Mucosa of gallbladder (tissue), 1 donor: ENCODE measurements at regions not wholly inside any gene's neighbourhood (a gene's known extent, or its start where the extent isn't known, plus 50 kb on each side); places are given as distances from the start of the nearest gene placed in this dataset.

Experiments
- DNase-seq: peaks from one replicate; pipeline ENCODE4 v3.0.0-alpha.2; 2020; ENCODE audit warnings: low spot score
- donor health status: DM: no; HTN: no; CAD: no.

- DNase-seq = no peak
Observed at GRCh38 chr4:45985038-45985437, 138.8 kb downstream of the GABRG1 start.

GRCh38 chr4:45971108-45971507, 152.7 kb downstream of the GABRG1 start:
- no peak for DNase-seq

- no peak for DNase-seq
Observed at GRCh38 chr4:45957353-45957752, 166.5 kb downstream of the GABRG1 start.

DNA sequence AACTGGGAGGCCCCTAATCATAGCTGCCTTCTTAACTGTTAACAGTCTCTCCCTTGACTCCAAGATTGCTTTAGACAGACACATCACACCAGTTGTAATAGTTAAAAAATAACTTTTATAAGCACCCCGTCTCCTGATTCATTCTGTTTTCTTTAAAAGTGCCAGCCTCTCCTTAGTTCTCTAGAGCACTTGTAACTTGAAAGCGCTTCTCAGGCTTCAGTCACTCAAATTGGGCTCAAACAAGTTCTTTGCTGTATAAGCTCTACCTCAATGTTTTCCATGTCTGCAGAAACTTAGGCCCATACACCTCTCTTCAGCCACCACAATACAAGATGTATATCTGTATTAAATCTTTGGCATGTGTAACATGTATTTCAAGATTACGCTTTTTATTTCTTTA, 169.6 kb downstream of the GABRG1 start:
- no peak for DNase-seq

- DNase-seq = no peak
Observed at GRCh38 chr4:45951153-45951552, 172.7 kb downstream of the GABRG1 start.

- DNase-seq = no peak
Observed at GRCh38 chr4:45946699-45947098, 177.2 kb downstream of the GABRG1 start.

DNA sequence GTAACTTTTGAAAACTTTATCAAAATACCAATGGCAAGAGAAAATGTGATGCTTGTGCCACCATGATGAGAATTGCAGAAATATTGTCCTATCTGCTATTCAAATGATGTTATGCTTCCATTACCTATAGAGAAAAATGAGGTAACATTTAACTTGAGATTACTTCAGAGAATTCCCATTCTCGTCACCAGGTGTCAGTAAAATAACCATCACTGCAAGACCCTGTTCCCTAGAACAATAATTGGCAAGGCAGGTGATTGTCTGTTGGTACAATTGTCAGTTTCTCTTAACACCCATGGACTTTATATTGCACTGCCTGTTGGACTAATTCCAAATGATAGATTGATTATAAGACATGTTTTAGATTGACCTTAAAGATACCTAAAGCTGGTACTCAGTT, 179.9 kb downstream of the GABRG1 start:
- DNase-seq = no peak

DNA sequence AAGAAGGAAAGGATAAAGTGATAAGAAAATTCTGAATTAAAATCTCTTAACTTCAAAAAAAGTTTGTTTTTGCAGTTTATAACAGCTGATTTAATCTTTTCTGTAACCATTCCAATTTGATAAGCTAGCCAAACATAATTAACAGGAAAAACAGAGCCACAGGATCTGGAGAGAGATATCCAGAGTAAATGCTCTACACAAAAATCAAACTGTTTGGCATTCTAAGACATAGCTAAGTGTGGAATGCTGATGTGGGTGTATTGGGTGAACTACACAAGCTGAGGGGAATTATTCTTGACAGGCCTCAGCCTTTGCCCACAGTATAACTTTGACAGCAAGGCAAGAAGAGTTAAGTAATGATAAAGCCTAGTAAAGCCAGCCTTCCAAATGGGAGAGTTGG, 184.8 kb downstream of the GABRG1 start:
- DNase-seq = no peak

- no peak for DNase-seq
Observed at GRCh38 chr4:45931154-45931553, 192.7 kb downstream of the GABRG1 start.

DNA sequence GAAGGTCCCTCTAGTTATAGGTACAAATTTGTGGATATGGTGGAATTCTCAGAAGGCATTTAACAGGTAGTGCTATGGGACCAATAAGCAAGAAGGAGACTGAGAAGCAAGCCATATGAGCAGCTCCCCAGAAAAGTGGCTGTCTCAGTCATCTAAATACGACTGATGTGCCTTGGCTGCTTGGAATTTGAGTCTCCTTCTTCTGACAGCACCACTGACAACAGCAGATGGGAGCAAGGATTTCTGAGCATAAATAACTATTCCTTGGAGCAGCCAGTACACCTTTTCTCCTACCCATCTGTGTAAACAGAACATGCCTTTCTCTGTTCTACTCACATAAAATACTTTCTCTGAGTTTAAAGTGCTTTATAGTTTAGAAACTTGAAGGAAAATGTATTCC, 196.2 kb downstream of the GABRG1 start:
- no peak for DNase-seq

GRCh38 chr4:45925809-45926208, 198.0 kb downstream of the GABRG1 start:
- DNase-seq = no peak

DNA sequence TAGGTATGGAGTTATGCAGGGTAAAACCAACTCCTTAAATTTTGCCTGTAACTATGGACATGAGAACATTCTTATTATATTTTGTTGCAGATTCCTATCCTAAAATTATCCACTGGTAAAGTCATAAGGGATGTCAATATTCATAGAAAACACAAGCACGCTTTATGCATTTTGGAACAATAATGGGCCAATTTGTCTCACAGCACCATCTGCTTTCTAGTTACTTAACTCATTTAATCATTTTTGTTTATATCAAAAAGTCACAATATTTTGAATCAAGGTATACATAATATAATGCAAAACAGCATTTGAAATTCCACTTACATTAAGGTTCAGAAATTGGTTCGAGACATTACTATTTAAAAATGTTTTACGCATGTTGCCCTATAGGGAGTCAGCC, 203.0 kb downstream of the GABRG1 start:
- no peak for DNase-seq

GRCh38 chr4:45910511-45910910, 213.3 kb downstream of the GABRG1 start:
- DNase-seq = no peak

DNA sequence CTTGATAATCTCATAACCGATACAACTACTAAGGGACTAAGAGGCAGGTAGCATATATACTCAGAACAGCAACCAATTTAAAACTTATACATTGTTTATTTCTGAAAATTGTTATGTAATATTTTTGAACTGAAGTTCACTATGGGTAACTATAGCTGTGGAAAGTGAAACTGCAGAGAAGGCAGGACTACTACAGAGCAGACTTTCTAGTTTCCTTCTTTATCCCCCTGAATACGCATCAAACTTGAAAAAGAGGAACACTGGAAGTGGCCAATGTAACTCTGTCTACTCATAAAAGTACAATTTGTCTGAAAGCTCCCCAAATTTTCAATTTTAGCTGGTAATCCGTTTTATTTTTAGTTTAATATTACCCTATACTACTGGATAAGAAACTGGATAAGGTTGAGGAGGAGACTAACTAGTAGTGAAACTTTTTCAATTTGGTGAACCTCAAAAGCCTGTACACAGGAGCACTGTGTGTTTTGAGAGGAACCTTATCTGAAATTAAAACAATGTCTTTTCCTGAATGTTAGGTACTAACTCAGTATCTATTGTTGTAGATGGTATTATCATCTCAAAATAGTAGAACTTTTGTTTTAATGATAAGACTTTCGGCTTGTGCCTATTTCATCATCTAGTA, 225.8 kb downstream of the GABRG1 start:
- no peak for DNase-seq

DNA sequence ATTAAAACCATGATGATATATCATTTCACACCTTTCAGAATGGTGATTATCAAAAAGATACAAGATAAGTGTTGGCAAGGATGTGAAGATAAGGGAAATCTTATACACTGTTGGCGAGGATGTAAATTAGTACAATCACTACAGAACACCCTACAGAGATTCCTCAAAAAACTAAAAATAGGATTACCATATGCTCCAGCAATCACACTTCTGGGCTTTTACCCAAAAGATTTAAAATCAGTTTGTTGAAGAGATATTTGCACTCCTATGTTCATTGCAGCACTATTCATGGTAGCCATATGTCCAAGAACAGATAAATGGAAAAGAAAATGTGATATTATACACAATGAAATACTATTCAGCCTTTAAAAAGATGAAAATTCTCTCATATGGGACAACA, 240.4 kb downstream of the GABRG1 start:
- no peak for DNase-seq

DNA sequence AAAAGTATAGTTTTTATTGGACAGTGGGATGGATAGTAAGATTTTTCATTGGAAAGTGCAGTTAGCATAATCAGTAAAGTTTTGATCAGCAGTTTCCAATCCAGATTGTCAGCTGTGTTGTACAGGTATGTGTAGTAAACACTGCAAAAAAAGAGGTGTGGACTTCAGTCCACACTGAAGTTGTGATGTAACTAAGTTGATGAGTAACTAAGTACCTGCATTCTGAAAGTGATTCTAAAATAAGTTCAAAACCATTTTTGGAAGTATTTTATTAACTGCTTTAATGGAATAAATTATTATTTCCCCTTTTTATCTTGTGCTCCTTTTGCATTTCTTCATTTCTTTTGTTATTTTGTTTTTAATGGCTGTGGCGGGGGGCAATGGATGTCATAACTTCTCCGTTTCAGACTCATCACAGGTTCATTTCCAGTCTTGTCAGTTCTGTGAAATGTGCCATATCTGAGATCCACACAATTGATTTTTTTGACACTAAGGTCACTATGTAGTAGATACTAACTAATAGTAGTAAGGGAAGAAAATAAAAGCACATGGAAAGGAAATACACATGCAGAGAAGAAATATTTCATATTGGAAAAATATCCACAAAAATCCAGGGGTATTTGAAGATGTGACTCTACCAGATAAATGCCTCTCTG, 247.5 kb downstream of the GABRG1 start:
- no peak for DNase-seq

DNA sequence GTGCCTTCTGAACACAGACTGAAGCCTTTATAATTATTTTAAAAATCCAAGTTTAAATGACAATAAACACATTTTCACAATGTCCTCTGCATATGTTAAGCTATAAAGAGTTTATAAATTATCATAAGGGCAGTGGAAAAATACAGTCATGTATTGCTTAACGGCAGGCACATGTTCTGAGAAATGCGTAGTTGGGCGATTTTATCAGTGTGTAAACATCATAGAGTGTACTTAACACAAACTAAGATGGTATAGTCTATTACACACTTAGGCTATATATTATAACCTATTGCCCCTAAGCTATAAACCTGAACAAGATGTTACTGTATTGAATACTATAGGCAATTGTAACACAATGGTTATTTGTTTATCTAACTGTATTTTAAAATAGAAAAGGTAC, 254.7 kb downstream of the GABRG1 start:
- DNase-seq = no peak

DNA sequence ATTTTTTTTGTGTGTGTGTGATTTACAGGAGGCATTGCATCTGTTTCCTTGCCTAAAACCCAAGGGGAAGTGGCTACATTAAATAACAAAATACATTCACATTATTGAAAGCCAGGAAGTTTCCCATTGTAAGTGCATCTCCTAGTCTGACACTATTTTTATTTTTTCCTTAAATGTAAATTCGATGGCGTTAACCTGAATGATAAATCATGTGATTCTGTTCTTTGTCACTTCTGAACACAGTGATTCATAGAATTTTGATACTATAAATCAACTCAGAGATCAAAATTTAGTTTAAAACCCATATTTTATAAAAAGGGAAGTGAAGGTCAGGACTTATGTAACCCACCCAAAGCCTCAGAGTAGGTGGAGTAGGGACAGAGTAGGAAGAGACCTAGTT, 258.1 kb downstream of the GABRG1 start:
- DNase-seq = no peak

GRCh38 chr4:45855857-45856256, 268.0 kb downstream of the GABRG1 start:
- no peak for DNase-seq

DNA sequence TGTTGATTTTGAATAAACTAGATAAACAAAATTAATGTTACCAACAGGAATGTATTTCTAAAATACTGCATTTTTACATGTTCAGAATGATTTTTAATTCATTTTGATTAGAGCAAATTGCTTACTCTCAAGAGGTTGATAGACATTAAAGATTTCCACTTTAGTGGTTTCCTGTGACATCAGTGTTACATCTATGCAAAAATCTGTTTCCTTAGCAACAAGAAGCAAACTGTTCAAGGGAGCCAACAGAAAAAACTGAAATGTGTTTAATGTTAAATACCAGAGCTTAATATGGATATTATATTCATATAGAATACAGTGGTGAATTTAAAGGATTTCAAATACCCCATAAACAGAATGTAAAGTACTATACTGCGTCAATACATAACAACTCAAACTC, 277.8 kb downstream of the GABRG1 start:
- no peak for DNase-seq

DNA sequence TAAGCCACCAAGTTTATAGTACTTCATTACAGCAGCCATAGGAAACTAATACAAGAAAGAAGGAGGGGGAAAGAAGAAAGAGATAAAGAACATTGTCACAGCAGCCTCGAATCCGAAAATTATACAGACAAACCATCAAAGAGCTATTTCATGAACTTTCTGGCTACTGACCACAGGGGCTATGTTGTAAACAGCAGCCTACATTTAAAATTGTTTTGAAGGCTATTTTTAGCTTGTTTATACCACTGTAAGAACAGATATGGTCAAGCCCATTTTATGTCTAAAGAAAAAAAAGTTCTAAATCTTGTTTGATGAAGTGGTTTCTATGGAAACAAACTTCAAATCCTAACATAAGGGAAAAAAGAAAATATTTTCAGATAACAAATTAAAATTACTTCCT, 282.1 kb downstream of the GABRG1 start:
- DNase-seq = no peak

DNA sequence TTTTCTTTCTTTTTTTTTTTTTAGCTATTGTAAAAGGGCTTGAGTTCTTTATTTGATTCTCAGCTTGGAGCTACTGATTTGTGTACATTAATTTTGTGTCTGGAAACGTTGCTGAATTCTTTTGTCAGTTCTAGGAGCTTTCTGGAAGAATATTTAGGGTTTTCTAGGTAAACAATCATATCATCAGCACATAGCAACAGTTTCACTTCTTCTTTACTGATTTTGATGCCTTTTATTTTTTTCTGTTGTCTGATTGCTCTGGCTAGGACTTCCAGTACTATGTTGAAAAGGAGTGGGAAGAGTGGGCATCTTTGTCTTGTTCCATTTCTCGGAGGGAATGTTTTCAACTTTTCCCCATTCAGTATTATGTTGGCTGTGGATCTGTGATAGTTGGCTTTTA, 292.2 kb downstream of the GABRG1 start:
- DNase-seq = no peak

- no peak for DNase-seq
Observed at GRCh38 chr4:45803994-45804393, 319.9 kb downstream of the GABRG1 start.

- no peak for DNase-seq
Observed at GRCh38 chr4:45795135-45795534, 328.7 kb downstream of the GABRG1 start.
